ENCODE measurements at regions not wholly inside any gene's neighbourhood (a gene's known extent, or its start where the extent isn't known, plus 50 kb on each side); places are given as distances from the start of the nearest gene placed in this dataset.

GRCh38 chr11:28878025-28878424 lies 769.8 kb downstream of the METTL15 start:
- no peak for ATAC-seq
- TF ChIP-seq SNAI2 (CRISPR knock-in tag; IDR thresholded peaks at IDR 0.05) (no peak), CSRNP3 (CRISPR knock-in tag; IDR thresholded peaks at IDR 0.05) (no peak)

- no peak for ATAC-seq
- TF ChIP-seq POU6F1 (CRISPR knock-in tag; IDR thresholded peaks at IDR 0.05; ENCODE audit: borderline replicate concordance, low read depth) (no peak), CREB5 (CRISPR knock-in tag; IDR thresholded peaks at IDR 0.05; ENCODE audit: low read depth) (no peak), PPARA (CRISPR knock-in tag; IDR thresholded peaks at IDR 0.05; ENCODE audit: borderline replicate concordance) (no peak), ZFP3 (CRISPR knock-in tag; IDR thresholded peaks at IDR 0.05) (no peak), GLIS3 (CRISPR knock-in tag; IDR thresholded peaks at IDR 0.05) (no peak), ESRRG (CRISPR knock-in tag; IDR thresholded peaks at IDR 0.05) (no peak), SNAI2 (CRISPR knock-in tag; IDR thresholded peaks at IDR 0.05) (no peak), ZC3H10 (CRISPR knock-in tag; IDR thresholded peaks at IDR 0.05) (no peak), CSDC2 (CRISPR knock-in tag; IDR thresholded peaks at IDR 0.05) (no peak), ZNF565 (CRISPR knock-in tag; conservative IDR thresholded peaks at IDR 0.05; ENCODE audit: low read depth) (no peak), ZFP30 (CRISPR knock-in tag; IDR thresholded peaks at IDR 0.05) (no peak), TOX (CRISPR knock-in tag; IDR thresholded peaks at IDR 0.05; ENCODE audit: borderline replicate concordance) (no peak), ZNF8 (CRISPR knock-in tag; IDR thresholded peaks at IDR 0.05) (no peak), TSHZ2 (CRISPR knock-in tag; IDR thresholded peaks at IDR 0.05) (no peak), PATZ1 (CRISPR knock-in tag; IDR thresholded peaks at IDR 0.05; ENCODE audit: borderline replicate concordance) (no peak), BACH2 (CRISPR knock-in tag; IDR thresholded peaks at IDR 0.05; ENCODE audit: borderline replicate concordance) (no peak), ZNF70 (CRISPR knock-in tag; IDR thresholded peaks at IDR 0.05) (no peak), TCF4 (CRISPR knock-in tag; IDR thresholded peaks at IDR 0.05; ENCODE audit: borderline replicate concordance) (no peak), CSRNP3 (CRISPR knock-in tag; IDR thresholded peaks at IDR 0.05) (no peak), ISL1 (CRISPR knock-in tag; IDR thresholded peaks at IDR 0.05) (no peak)
Observed at GRCh38 chr11:28877340-28877739, 769.2 kb downstream of the METTL15 start.

GRCh38 chr11:28874706-28875105 lies 766.5 kb downstream of the METTL15 start:
- no peak for ATAC-seq
- no peak for TF ChIP-seq GLIS3 (CRISPR knock-in tag; IDR thresholded peaks at IDR 0.05)
- TF ChIP-seq TCF4 (CRISPR knock-in tag; IDR thresholded peaks at IDR 0.05; ENCODE audit: borderline replicate concordance) = no peak
- no peak for TF ChIP-seq ZFP30 (CRISPR knock-in tag; IDR thresholded peaks at IDR 0.05)
- TF ChIP-seq CREB5 (CRISPR knock-in tag; IDR thresholded peaks at IDR 0.05; ENCODE audit: low read depth) = no peak
- no peak for TF ChIP-seq ZNF70 (CRISPR knock-in tag; IDR thresholded peaks at IDR 0.05)
- no peak for TF ChIP-seq BACH2 (CRISPR knock-in tag; IDR thresholded peaks at IDR 0.05; ENCODE audit: borderline replicate concordance)
- TF ChIP-seq ARNTL (CRISPR knock-in tag; IDR thresholded peaks at IDR 0.05; ENCODE audit: borderline replicate concordance, low read depth) = no peak
- TF ChIP-seq ZC3H10 (CRISPR knock-in tag; IDR thresholded peaks at IDR 0.05) = no peak
- no peak for TF ChIP-seq ISL1 (CRISPR knock-in tag; IDR thresholded peaks at IDR 0.05)
- no peak for TF ChIP-seq PPARA (CRISPR knock-in tag; IDR thresholded peaks at IDR 0.05; ENCODE audit: borderline replicate concordance)
- no peak for TF ChIP-seq ZNF8 (CRISPR knock-in tag; IDR thresholded peaks at IDR 0.05)
